Pancreas (tissue), 10 donors: ENCODE measurements at regions not wholly inside any gene's neighbourhood (a gene's known extent, or its start where the extent isn't known, plus 50 kb on each side); places are given as distances from the start of the nearest gene placed in this dataset.
A peak's percentile ranks its signal among the peaks of the same experiment; 100 is the strongest.

Source experiments
- ATAC-seq, 4 donors: fragments of 200-7000 bp; cut with Tn5 transposase; one replicate each; pipeline versions ENCODE4 v1.8.0 to v1.9.1; 2020; ENCODE audit warnings: mild to moderate bottlenecking in 4 of 4, moderate library complexity in 4 of 4
- DNase-seq, 6 donors: peaks; one replicate each; pipeline ENCODE4 v3.0.0-alpha.2; 2020
- FAIRE-seq: peaks from 2 replicates; lab custom pipeline; 2012; peaks lifted over from hg19 to GRCh38; lab: Jason Lieb, UNC
- H3K27ac ChIP-seq, 4 donors: fragments of 200-600 bp; sonication (generic); 1 replicate in 3 of 4; 2 replicates in 1 of 4; pipeline versions ENCODE4 v1.5.0 to v1.8.0; 2020
- H3K27me3 ChIP-seq, 4 donors: fragments of 200-600 bp; one replicate each; pipeline ENCODE4 v1.8.0; 2021
- H3K36me3 ChIP-seq, 3 donors: fragments of 200-600 bp; sonication (generic) in 1 of 3; one replicate each; pipeline versions ENCODE4 v1.5.0 to v1.8.0; 2020 to 2021
- H3K4me1 ChIP-seq, 3 donors: fragments of 200-600 bp; one replicate each; pipeline ENCODE4 v1.8.0; 2021
- H3K4me3 ChIP-seq, 4 donors: fragments of 200-600 bp; sonication (generic) in 2 of 4; one replicate each; pipeline versions ENCODE4 v1.5.0 to v1.8.0; 2020 to 2021
- H3K9me3 ChIP-seq, 4 donors: fragments of 200-600 bp; one replicate each; pipeline ENCODE4 v1.8.0; 2021
- CTCF ChIP-seq, 4 donors: fragments of 200-600 bp; sonication (generic) in 3 of 4; IDR thresholded peaks; one replicate each; pipeline versions ENCODE4 v1.5.0 to v1.8.0; 2021; ENCODE audit warnings: antibody characterized with exemption in 4 of 4
- WGBS, 2 donors: extraction: QIAGEN DNeasy Blood & Tissue Kit; methylation state at CpG; one replicate each; pipeline ENCODE4 v1.1.7; 2013; 5-methylcytosine and 5-hydroxymethylcytosine counted together
- intact Hi-C, 3 donors: fragments of 100-400 bp; cut with DNase I; formaldehyde crosslinking; loops; one replicate each; pipeline versions ENCODE4 v1.11.1 to v1.14.2; 2022
- donor health status: healthy with polysubstance abuse.
- donor health status: DM: no; HTN: no; CAD: no; lungs with moderate emphysema.
- donor health status: DM: no; HTN: no; CAD: no.
- donor health status: control.
- donor health status: control.
- donor health status: Bipolar disorder and iron deficiency.
- donor health status: DM: yes; HTN: yes; CAD: no.
- donor health status: DM: no; HTN: no; CAD: no.
- donor health status: DM: no; HTN: no; CAD: no.
- donor health status: DM: yes; HTN: yes; CAD: no.

- H3K36me3 ChIP-seq, result no peaks in the 10 kb centered on the region
- H3K27me3 ChIP-seq, result no peaks in the 10 kb centered on the region
- no peaks in the 10 kb centered on the region for H3K9me3 ChIP-seq
- no peak overlapping the region for H3K4me3 ChIP-seq
- FAIRE-seq (no peak), ATAC-seq (peak in 1 of 4 donors; percentile 80), DNase-seq (no peak)
- no peaks in the 10 kb centered on the region for H3K4me1 ChIP-seq
- intact Hi-C loops, result no loop called here
- TF ChIP-seq CTCF (IDR thresholded peaks at IDR 0.05), result no peak
- no peak overlapping the region for H3K27ac ChIP-seq
- 90 to 92% methylated on average over 8 of the region's 8 CpGs for WGBS, 2 donors
Observed at GRCh38 chr4:174408841-174409552, 113.3 kb downstream of the HPGD start.

GRCh38 chr4:174406383-174406782 is 115.9 kb downstream of the HPGD start:
- no peak for TF ChIP-seq CTCF (IDR thresholded peaks at IDR 0.05)
- Histone ChIP-seq H3K4me3 (no peak overlapping the region), H3K27me3 (no peaks in the 10 kb centered on the region), H3K27ac (no peak overlapping the region), H3K9me3 (no peaks in the 10 kb centered on the region), H3K4me1 (no peaks in the 10 kb centered on the region), H3K36me3 (no peaks in the 10 kb centered on the region)
- 51 to 53% methylated on average over 3 of the region's 3 CpGs for whole genome bisulfite sequencing, 2 donors
- ATAC-seq, result no peak
- intact Hi-C loops, result no loop called here
- FAIRE-seq, result no peak
- DNase-seq, result no peak

GRCh38 chr4:174405923-174406322 is 116.4 kb downstream of the HPGD start:
- DNase-seq (no peak), FAIRE-seq (no peak), ATAC-seq (no peak)
- H3K27ac ChIP-seq, result no peak overlapping the region
- no peaks in the 10 kb centered on the region for H3K9me3 ChIP-seq
- H3K4me1 ChIP-seq, result no peaks in the 10 kb centered on the region
- TF ChIP-seq CTCF (IDR thresholded peaks at IDR 0.05), result no peak
- no peaks in the 10 kb centered on the region for H3K27me3 ChIP-seq
- intact Hi-C loops, result no loop called here
- 54 to 65% methylated on average over 3 of the region's 3 CpGs for WGBS, 2 donors
- H3K4me3 ChIP-seq, result no peak overlapping the region
- H3K36me3 ChIP-seq, result no peaks in the 10 kb centered on the region

- no peaks in the 10 kb centered on the region for H3K36me3 ChIP-seq
- H3K4me1 ChIP-seq, result no peaks in the 10 kb centered on the region
- H3K4me3 ChIP-seq, result no peak overlapping the region
- no peak overlapping the region for H3K27ac ChIP-seq
- intact Hi-C loops, result no loop called here
- no peaks in the 10 kb centered on the region for H3K27me3 ChIP-seq
- ATAC-seq, result no peak
- DNase-seq, result no peak
- TF ChIP-seq CTCF (IDR thresholded peaks at IDR 0.05), result no peak
- H3K9me3 ChIP-seq, result no peaks in the 10 kb centered on the region
- FAIRE-seq, result no peak
- WGBS, 2 donors, result 81 to 82% methylated on average over 1 of the region's 1 CpG
Observed at GRCh38 chr4:174404677-174405076, 117.6 kb downstream of the HPGD start.

- no peak for ATAC-seq
- 58 to 70% methylated on average over 6 of the region's 6 CpGs for WGBS, 2 donors
- no peaks in the 10 kb centered on the region for H3K27me3 ChIP-seq
- no peaks in the 10 kb centered on the region for H3K4me1 ChIP-seq
- intact Hi-C loops, result no loop called here
- H3K4me3 ChIP-seq, result no peak overlapping the region
- no peak for FAIRE-seq
- no peak for TF ChIP-seq CTCF (IDR thresholded peaks at IDR 0.05)
- no peaks in the 10 kb centered on the region for H3K36me3 ChIP-seq
- DNase-seq, result no peak
- no peak overlapping the region for H3K27ac ChIP-seq
- no peaks in the 10 kb centered on the region for H3K9me3 ChIP-seq
Observed at GRCh38 chr4:174403177-174403543, 119.1 kb downstream of the HPGD start.
